ENCODE measurements at regions not wholly inside any gene's neighbourhood (a gene's known extent, or its start where the extent isn't known, plus 50 kb on each side); places are given as distances from the start of the nearest gene placed in this dataset.

GRCh38 chr12:67077617-67078016 lies 191.5 kb upstream of the CAND1 start (continued):
- no peak for TF ChIP-seq ZNF777 (CRISPR knock-in tag; IDR thresholded peaks at IDR 0.05)
- no peak for TF ChIP-seq NPAS2 (CRISPR knock-in tag; IDR thresholded peaks at IDR 0.05; ENCODE audit: borderline replicate concordance)
- TF ChIP-seq HNF1B (CRISPR knock-in tag; IDR thresholded peaks at IDR 0.05), result no peak

GRCh38 chr12:67078957-67079356 lies 190.2 kb upstream of the CAND1 start:
- 11% methylated on average over 4 of the region's 4 CpGs for WGBS (ENCODE audit: low lambda C conversion rate)

More at GRCh38 chr12:67078957-67079356, 190.2 kb upstream of the CAND1 start:
- H3K4me1 ChIP-seq (ENCODE audit: insufficient read depth, low read length), result no peaks in the 10 kb centered on the region
- H3K9ac ChIP-seq (ENCODE audit: insufficient read depth, low read depth, low read length), result no peak overlapping the region
- no TSS peak for BruUV-seq (replicated peaks)
- no peaks in the 10 kb centered on the region for H3K79me2 ChIP-seq (ENCODE audit: insufficient read depth, low read length)
- CTCF ChIA-PET (ENCODE audit: low intra/inter-chr PET ratio, low total read pairs), result no interaction called here
- no peaks in the 10 kb centered on the region for H3K27me3 ChIP-seq (ENCODE audit: control insufficient read depth in 1 of 2, insufficient read depth in 2 of 2, low read length in 2 of 2)
- H3K4me2 ChIP-seq (ENCODE audit: low read depth, low read length), result no peak overlapping the region
- TF ChIP-seq CAMTA2 (CRISPR knock-in tag; IDR thresholded peaks at IDR 0.05; ENCODE audit: borderline replicate concordance) (no peak), GRHL1 (CRISPR knock-in tag; conservative IDR thresholded peaks at IDR 0.05) (no peak), ZNF775 (CRISPR knock-in tag; IDR thresholded peaks at IDR 0.05; ENCODE audit: borderline replicate concordance) (no peak), PAX8 (CRISPR knock-in tag; IDR thresholded peaks at IDR 0.05; ENCODE audit: borderline replicate concordance) (no peak), ZNF543 (CRISPR knock-in tag; IDR thresholded peaks at IDR 0.05) (no peak), KAT8 (CRISPR knock-in tag; IDR thresholded peaks at IDR 0.05) (no peak), BCL3 (CRISPR knock-in tag; IDR thresholded peaks at IDR 0.05) (no peak)
- no peak overlapping the region for H2AFZ ChIP-seq (ENCODE audit: low read length)
- in situ Hi-C loops (cut with HindIII; ENCODE audit: extremely low pct_ligation_motif_present, low pct_unique_long_range_greater_than_20kb), result no loop called here
- H3K9me3 ChIP-seq (ENCODE audit: low read length), result no peaks in the 10 kb centered on the region
- ATAC-seq (no peak), FAIRE-seq (no peak), DNase-seq (ENCODE audit: low spot score) (no peak)
- no peak overlapping the region for H3K4me3 ChIP-seq (replicated peaks in 1 of 3; ENCODE audit: insufficient read depth in 1 of 3, low read depth in 2 of 3, low read length in 3 of 3)
- intact Hi-C loops (cut with micrococcal nuclease; ENCODE audit: unreplicated experiment), result no loop called here
- POLR2A ChIA-PET, result no interaction called here
- H3K36me3 ChIP-seq (replicated peaks in 1 of 2; ENCODE audit: control insufficient read depth in 1 of 2, insufficient read depth in 2 of 2, low read length in 2 of 2), result no peaks in the 10 kb centered on the region
- H3K27ac ChIP-seq (ENCODE audit: extremely low read length, insufficient read depth, low read length), result no peak overlapping the region
- H4K20me1 ChIP-seq (ENCODE audit: insufficient read depth, low read length), result no peaks in the 10 kb centered on the region

Data from HepG2 (cell line).